Sigmoid colon (tissue), 6 donors: ENCODE measurements at regions not wholly inside any gene's neighbourhood (a gene's known extent, or its start where the extent isn't known, plus 50 kb on each side); places are given as distances from the start of the nearest gene placed in this dataset.

Source experiments
- DNase-seq: peaks from one replicate; pipeline ENCODE4 v3.0.0-alpha.2; 2019
- H3K27ac ChIP-seq, 4 donors: fragments of 200-600 bp; sonication (generic); one replicate each; pipeline ENCODE4 v1.5.1; 2016 to 2019; ENCODE audit warnings: mild to moderate bottlenecking in 1 of 4
- H3K27me3 ChIP-seq, 3 donors: fragments of 200-600 bp; sonication (generic); one replicate each; pipeline ENCODE4 v1.5.1; 2019; ENCODE audit warnings: mild to moderate bottlenecking in 1 of 3
- H3K36me3 ChIP-seq, 4 donors: fragments of 200-600 bp; sonication (generic); one replicate each; pipeline ENCODE4 v1.5.1; 2016 to 2019
- H3K4me1 ChIP-seq, 4 donors: fragments of 200-600 bp; sonication (generic); one replicate each; pipeline ENCODE4 v1.5.1; 2017 to 2019
- H3K4me3 ChIP-seq, 4 donors: fragments of 200-600 bp; sonication (generic); one replicate each; pipeline ENCODE4 v1.5.1; 2017 to 2019; ENCODE audit warnings: mild to moderate bottlenecking in 2 of 4, moderate library complexity in 1 of 4
- H3K9me3 ChIP-seq, 4 donors: fragments of 200-600 bp in 3 of 4; sonication (generic) in 3 of 4; one replicate each; pipeline versions ENCODE4 v1.5.1 to v1.6.1; 2013 to 2019
- EP300 ChIP-seq, 4 donors: sonication (generic); formaldehyde crosslinking; IDR thresholded peaks; one replicate each; pipeline ENCODE4 v1.6.1; 2017; ENCODE audit warnings: antibody characterized with exemption in 4 of 4
- POLR2A ChIP-seq, 2 donors: fragments of 450-650 bp; IDR thresholded peaks; one replicate each; pipeline ENCODE4 v1.6.1; 2016; ENCODE audit warnings: antibody characterized with exemption in 2 of 2, mild to moderate bottlenecking in 2 of 2, moderate library complexity in 2 of 2
- POLR2AphosphoS5 ChIP-seq, 4 donors: sonication (generic); formaldehyde crosslinking; IDR thresholded peaks; one replicate each; pipeline ENCODE4 v1.6.1; 2017; ENCODE audit warnings: antibody characterized with exemption in 4 of 4
- WGBS, 2 donors: extraction: QIAGEN DNeasy Blood & Tissue Kit; methylation state at CpG; one replicate each; pipeline ENCODE4 v1.1.7; 2013; 5-methylcytosine and 5-hydroxymethylcytosine counted together
- intact Hi-C: fragments of 100-400 bp; cut with DNase I; formaldehyde crosslinking; loops from one replicate; pipeline ENCODE4 v1.15.1; 2023
- TF ChIP-seq, protein P1 (sequence below), 4 experiments: fragments of 450-650 bp in 3 of 4; fragments of 200-600 bp in 1 of 4; IDR thresholded peaks; one replicate each; pipeline ENCODE4 v1.5.1; 2016 to 2019; ENCODE audit warnings: antibody characterized with exemption in 4 of 4, mild to moderate bottlenecking in 3 of 4, moderate library complexity in 2 of 4
- donor health status: healthy with polysubstance abuse.
- donor health status: healthy.

- Histone ChIP-seq H3K27ac (peak overlapping the region in 1 of 4 donors; percentile 12), H3K36me3 (no peaks in the 10 kb centered on the region), H3K4me1 (peaks cover 0 to 46% (median 24%) of the 10 kb centered on the region in 4 donors), H3K4me3 (no peak overlapping the region), H3K27me3 (no peaks in the 10 kb centered on the region), H3K9me3 (no peaks in the 10 kb centered on the region)
- 73 to 86% methylated on average over 1 of the region's 1 CpG for WGBS, 2 donors
- DNase-seq, result no peak
- TF ChIP-seq POLR2A (IDR thresholded peaks at IDR 0.05) (no peak), EP300 (IDR thresholded peaks at IDR 0.05) (no peak), POLR2AphosphoS5 (IDR thresholded peaks at IDR 0.05) (no peak)
- TF ChIP-seq, protein P1, sequence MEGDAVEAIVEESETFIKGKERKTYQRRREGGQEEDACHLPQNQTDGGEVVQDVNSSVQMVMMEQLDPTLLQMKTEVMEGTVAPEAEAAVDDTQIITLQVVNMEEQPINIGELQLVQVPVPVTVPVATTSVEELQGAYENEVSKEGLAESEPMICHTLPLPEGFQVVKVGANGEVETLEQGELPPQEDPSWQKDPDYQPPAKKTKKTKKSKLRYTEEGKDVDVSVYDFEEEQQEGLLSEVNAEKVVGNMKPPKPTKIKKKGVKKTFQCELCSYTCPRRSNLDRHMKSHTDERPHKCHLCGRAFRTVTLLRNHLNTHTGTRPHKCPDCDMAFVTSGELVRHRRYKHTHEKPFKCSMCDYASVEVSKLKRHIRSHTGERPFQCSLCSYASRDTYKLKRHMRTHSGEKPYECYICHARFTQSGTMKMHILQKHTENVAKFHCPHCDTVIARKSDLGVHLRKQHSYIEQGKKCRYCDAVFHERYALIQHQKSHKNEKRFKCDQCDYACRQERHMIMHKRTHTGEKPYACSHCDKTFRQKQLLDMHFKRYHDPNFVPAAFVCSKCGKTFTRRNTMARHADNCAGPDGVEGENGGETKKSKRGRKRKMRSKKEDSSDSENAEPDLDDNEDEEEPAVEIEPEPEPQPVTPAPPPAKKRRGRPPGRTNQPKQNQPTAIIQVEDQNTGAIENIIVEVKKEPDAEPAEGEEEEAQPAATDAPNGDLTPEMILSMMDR (IDR thresholded peaks at IDR 0.05), result no peak
- intact Hi-C loops, result no loop called here
Measured at GRCh38 chr6:22067122-22067521, 229.7 kb downstream of the PRL start.

- H3K4me3 ChIP-seq, result no peak overlapping the region
- no peaks in the 10 kb centered on the region for H3K27me3 ChIP-seq
- no peak for DNase-seq
- no peaks in the 10 kb centered on the region for H3K36me3 ChIP-seq
- WGBS, 2 donors, result 92 to 93% methylated on average over 2 of the region's 2 CpGs
- TF ChIP-seq, protein P1 (IDR thresholded peaks at IDR 0.05), result no peak
- no peak for TF ChIP-seq POLR2A (IDR thresholded peaks at IDR 0.05)
- no peak for TF ChIP-seq POLR2AphosphoS5 (IDR thresholded peaks at IDR 0.05)
- no peak for TF ChIP-seq EP300 (IDR thresholded peaks at IDR 0.05)
- no peaks in the 10 kb centered on the region for H3K9me3 ChIP-seq
- intact Hi-C loops, result no loop called here
- H3K27ac ChIP-seq, result peak overlapping the region in 1 of 4 donors; percentile 12
- H3K4me1 ChIP-seq, result peaks cover 0 to 49% (median 24%) of the 10 kb centered on the region in 4 donors
Measured at GRCh38 chr6:22067671-22068070, 229.2 kb downstream of the PRL start.

DNA sequence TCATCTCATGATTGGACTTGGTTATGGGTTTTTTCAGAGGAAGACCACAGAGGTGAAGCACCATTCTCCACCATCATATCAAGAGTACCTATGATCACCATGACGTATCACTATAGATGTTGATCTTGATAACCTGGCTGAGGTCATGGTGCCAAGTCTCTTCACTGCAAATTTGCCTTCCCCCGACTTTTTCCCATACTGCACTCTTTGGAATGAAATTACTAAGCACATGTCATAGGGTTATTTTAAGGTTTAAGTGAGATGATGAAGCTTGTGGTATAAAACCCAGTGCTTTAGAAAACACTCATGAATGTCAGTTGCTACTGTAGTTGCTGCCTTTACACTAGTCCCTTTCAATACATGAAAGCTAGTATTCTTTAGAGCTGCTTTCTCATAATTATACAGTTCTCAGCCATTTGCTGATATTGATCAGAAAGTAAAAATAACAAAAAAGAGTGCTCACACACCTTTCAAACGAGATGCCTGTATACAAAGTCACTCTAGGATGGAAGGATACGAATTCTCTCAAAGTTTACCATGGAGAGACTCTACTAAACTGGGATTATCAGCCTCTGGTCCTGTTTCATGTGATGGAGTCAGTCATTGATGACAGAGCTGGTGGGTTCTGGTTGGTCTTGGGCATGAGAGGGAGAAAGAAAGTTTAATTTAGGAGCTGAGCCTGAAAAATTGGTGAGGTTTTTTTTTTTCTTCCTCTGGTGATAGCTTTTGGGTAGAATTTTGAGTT is 228.1 kb downstream of the PRL start:
- no peak overlapping the region for H3K4me3 ChIP-seq
- peaks cover 0 to 49% (median 24%) of the 10 kb centered on the region in 4 donors for H3K4me1 ChIP-seq
- no peaks in the 10 kb centered on the region for H3K9me3 ChIP-seq
- H3K27ac ChIP-seq, result peak overlapping the region in 1 of 4 donors; percentile 13
- no peaks in the 10 kb centered on the region for H3K36me3 ChIP-seq
- no peak for TF ChIP-seq POLR2A (IDR thresholded peaks at IDR 0.05)
- TF ChIP-seq, protein P1 (IDR thresholded peaks at IDR 0.05), result no peak
- no peak for TF ChIP-seq EP300 (IDR thresholded peaks at IDR 0.05)
- WGBS, 2 donors, result 73 to 76% methylated on average over 4 of the region's 4 CpGs
- intact Hi-C loops, result no loop called here
- no peak for DNase-seq
- H3K27me3 ChIP-seq, result no peaks in the 10 kb centered on the region

- WGBS, 2 donors, result 73 to 74% methylated on average over 3 of the region's 3 CpGs
- intact Hi-C loops, result no loop called here
- Histone ChIP-seq H3K9me3 (no peaks in the 10 kb centered on the region), H3K27ac (peak overlapping the region in 2 of 4 donors; percentile 7 to 13), H3K36me3 (no peaks in the 10 kb centered on the region), H3K4me3 (no peak overlapping the region), H3K4me1 (peaks cover 0 to 49% (median 24%) of the 10 kb centered on the region in 4 donors), H3K27me3 (no peaks in the 10 kb centered on the region)
- TF ChIP-seq, protein P1 (IDR thresholded peaks at IDR 0.05), result no peak
- TF ChIP-seq EP300 (IDR thresholded peaks at IDR 0.05), result no peak
- TF ChIP-seq POLR2A (IDR thresholded peaks at IDR 0.05), result no peak
- no peak for TF ChIP-seq POLR2AphosphoS5 (IDR thresholded peaks at IDR 0.05)
- DNase-seq, result no peak
Measured at GRCh38 chr6:22069306-22069800, 227.5 kb downstream of the PRL start.
